ENCODE measurements at regions not wholly inside any gene's neighbourhood (a gene's known extent, or its start where the extent isn't known, plus 50 kb on each side); places are given as distances from the start of the nearest gene placed in this dataset.

GRCh38 chr16:73217654-73218053, 169.7 kb upstream of the ZFHX3 start:
- no peak for TF ChIP-seq EZH2phosphoT487 (IDR thresholded peaks at IDR 0.05; ENCODE audit: borderline replicate concordance, low read length)
- TF ChIP-seq, protein P1, sequence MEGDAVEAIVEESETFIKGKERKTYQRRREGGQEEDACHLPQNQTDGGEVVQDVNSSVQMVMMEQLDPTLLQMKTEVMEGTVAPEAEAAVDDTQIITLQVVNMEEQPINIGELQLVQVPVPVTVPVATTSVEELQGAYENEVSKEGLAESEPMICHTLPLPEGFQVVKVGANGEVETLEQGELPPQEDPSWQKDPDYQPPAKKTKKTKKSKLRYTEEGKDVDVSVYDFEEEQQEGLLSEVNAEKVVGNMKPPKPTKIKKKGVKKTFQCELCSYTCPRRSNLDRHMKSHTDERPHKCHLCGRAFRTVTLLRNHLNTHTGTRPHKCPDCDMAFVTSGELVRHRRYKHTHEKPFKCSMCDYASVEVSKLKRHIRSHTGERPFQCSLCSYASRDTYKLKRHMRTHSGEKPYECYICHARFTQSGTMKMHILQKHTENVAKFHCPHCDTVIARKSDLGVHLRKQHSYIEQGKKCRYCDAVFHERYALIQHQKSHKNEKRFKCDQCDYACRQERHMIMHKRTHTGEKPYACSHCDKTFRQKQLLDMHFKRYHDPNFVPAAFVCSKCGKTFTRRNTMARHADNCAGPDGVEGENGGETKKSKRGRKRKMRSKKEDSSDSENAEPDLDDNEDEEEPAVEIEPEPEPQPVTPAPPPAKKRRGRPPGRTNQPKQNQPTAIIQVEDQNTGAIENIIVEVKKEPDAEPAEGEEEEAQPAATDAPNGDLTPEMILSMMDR (IDR thresholded peaks at IDR 0.05; ENCODE audit: low read depth, low read length, poor library complexity, severe bottlenecking) = peak; percentile 28
- no peak overlapping the region for H3K27ac ChIP-seq (ENCODE audit: low read depth, low read length)
- no peaks in the 10 kb centered on the region for H4K20me1 ChIP-seq (ENCODE audit: control insufficient read depth, insufficient read depth, low read depth, low read length)
- H3K4me3 ChIP-seq (ENCODE audit: low read length) = no peak overlapping the region
- H3K9me3 ChIP-seq (ENCODE audit: control insufficient read depth, insufficient read depth, low read length) = peaks cover 4% of the 10 kb centered on the region; the same call in 1 of the 2 replicates
- H3K27me3 ChIP-seq (ENCODE audit: control insufficient read depth, low read length) = no peaks in the 10 kb centered on the region; the same call in 1 of the 2 replicates
- no peaks in the 10 kb centered on the region for H3K79me2 ChIP-seq (ENCODE audit: control insufficient read depth, low read length)
- H3K4me2 ChIP-seq (ENCODE audit: low read length) = no peak overlapping the region
- H3K36me3 ChIP-seq (ENCODE audit: control insufficient read depth, low read length) = no peaks in the 10 kb centered on the region
- H3F3A ChIP-seq (ENCODE audit: control insufficient read depth, insufficient read depth) = no peaks in the 10 kb centered on the region
- no peaks in the 10 kb centered on the region for H3K9me2 ChIP-seq (replicated peaks; ENCODE audit: control insufficient read depth, low read length)
- H3K4me1 ChIP-seq (ENCODE audit: control insufficient read depth, low read length) = no peaks in the 10 kb centered on the region

DNA sequence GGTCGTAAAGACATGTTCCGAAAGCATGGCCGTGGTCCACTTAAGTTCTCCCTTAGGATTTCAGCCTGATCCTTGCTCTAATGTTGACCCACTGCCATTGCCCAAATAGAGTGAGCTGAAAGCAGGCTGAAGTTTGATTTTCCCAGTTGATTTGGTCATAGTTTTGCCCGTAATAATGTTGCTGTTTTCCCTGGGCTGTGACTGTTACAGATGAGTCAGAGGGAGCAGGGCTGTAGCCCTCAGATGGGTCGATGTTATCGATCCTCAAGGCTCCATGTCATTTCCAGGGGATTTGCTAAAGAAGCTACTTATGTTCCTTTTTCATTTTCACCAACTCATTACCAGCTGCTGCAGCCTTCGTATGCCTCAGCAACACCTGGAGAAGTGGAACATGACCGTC, 169.0 kb upstream of the ZFHX3 start:
- Histone ChIP-seq H3F3A (ENCODE audit: control insufficient read depth, insufficient read depth) (no peaks in the 10 kb centered on the region), H3K36me3 (ENCODE audit: control insufficient read depth, low read length) (no peaks in the 10 kb centered on the region), H3K4me3 (ENCODE audit: low read length) (no peak overlapping the region), H3K9me3 (ENCODE audit: control insufficient read depth, insufficient read depth, low read length) (peaks cover 4% of the 10 kb centered on the region; the same call in 1 of the 2 replicates), H3K79me2 (ENCODE audit: control insufficient read depth, low read length) (no peaks in the 10 kb centered on the region), H3K4me1 (ENCODE audit: control insufficient read depth, low read length) (no peaks in the 10 kb centered on the region), H3K9me2 (replicated peaks; ENCODE audit: control insufficient read depth, low read length) (no peaks in the 10 kb centered on the region), H3K27ac (ENCODE audit: low read depth, low read length) (no peak overlapping the region), H3K4me2 (ENCODE audit: low read length) (no peak overlapping the region), H3K27me3 (ENCODE audit: control insufficient read depth, low read length) (no peaks in the 10 kb centered on the region; the same call in 1 of the 2 replicates), H4K20me1 (ENCODE audit: control insufficient read depth, insufficient read depth, low read depth, low read length) (no peaks in the 10 kb centered on the region)
- TF ChIP-seq, protein P1 (IDR thresholded peaks at IDR 0.05; ENCODE audit: low read depth, low read length, poor library complexity, severe bottlenecking) = no peak
- TF ChIP-seq EZH2phosphoT487 (IDR thresholded peaks at IDR 0.05; ENCODE audit: borderline replicate concordance, low read length) = no peak

DNA sequence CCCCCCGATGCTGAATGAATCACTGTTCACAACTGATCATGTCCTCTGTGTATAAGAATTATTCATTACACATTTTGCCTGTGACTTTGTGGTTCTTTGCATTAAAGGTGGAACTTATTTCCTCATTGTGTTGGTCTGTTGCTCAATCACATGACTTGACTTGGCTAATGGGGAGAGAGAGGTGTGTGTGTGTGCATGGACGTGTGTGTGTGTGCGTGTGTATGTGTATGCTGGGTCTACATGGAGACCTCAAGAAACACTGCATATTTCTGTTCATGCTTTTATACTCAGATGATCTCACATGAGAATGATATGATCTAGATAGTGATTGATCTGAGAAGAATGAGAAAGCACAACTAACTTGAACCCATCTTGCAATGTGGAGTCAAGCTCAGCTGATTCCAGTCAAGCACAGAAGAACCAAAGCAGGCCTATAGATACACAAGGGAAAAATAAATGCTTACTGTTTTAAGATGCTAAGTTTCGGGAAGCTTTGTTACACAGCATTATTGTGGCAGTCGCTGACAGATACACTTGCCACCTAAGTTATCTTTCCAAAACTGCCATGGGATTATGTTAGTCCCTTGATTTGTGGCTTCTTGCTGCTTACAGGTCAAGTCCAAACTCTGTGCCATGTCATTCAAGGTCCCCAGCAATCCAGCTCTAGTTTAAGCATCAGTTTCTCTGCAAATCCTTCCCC, 167.9 kb upstream of the ZFHX3 start:
- H3K9me3 ChIP-seq (ENCODE audit: control insufficient read depth, insufficient read depth, low read length) = peaks cover 4% of the 10 kb centered on the region; the same call in 1 of the 2 replicates
- H3K27ac ChIP-seq (ENCODE audit: low read depth, low read length) = no peak overlapping the region
- H3K4me3 ChIP-seq (ENCODE audit: low read length) = no peak overlapping the region
- H3F3A ChIP-seq (ENCODE audit: control insufficient read depth, insufficient read depth) = no peaks in the 10 kb centered on the region
- H3K4me2 ChIP-seq (ENCODE audit: low read length) = no peak overlapping the region
- TF ChIP-seq, protein P1 (IDR thresholded peaks at IDR 0.05; ENCODE audit: low read depth, low read length, poor library complexity, severe bottlenecking) = no peak
- TF ChIP-seq EZH2phosphoT487 (IDR thresholded peaks at IDR 0.05; ENCODE audit: borderline replicate concordance, low read length) = no peak
- H3K4me1 ChIP-seq (ENCODE audit: control insufficient read depth, low read length) = no peaks in the 10 kb centered on the region
- H3K9me2 ChIP-seq (replicated peaks; ENCODE audit: control insufficient read depth, low read length) = no peaks in the 10 kb centered on the region
- no peaks in the 10 kb centered on the region for H3K36me3 ChIP-seq (ENCODE audit: control insufficient read depth, low read length)
- H3K27me3 ChIP-seq (ENCODE audit: control insufficient read depth, low read length) = no peaks in the 10 kb centered on the region; the same call in none of the 2 replicates
- no peaks in the 10 kb centered on the region for H4K20me1 ChIP-seq (ENCODE audit: control insufficient read depth, insufficient read depth, low read depth, low read length)
- no peaks in the 10 kb centered on the region for H3K79me2 ChIP-seq (ENCODE audit: control insufficient read depth, low read length)

All from DOHH2 (cell line).